Retinal pigment epithelial cell (primary cell): ENCODE measurements at regions not wholly inside any gene's neighbourhood (a gene's known extent, or its start where the extent isn't known, plus 50 kb on each side); places are given as distances from the start of the nearest gene placed in this dataset.

ENCODE experiments used
- DNase-seq: peaks from one replicate; pipeline ENCODE4 v3.0.0-alpha.2; 2010; ENCODE audit warnings: low read depth
- H3K4me3 ChIP-seq: 2 replicates; pipeline ENCODE4 v1.5.1; 2011; ENCODE audit warnings: mild to moderate bottlenecking, low read length, control low read depth, moderate library complexity
- CTCF ChIP-seq: conservative IDR thresholded peaks from 2 replicates; pipeline ENCODE4 v1.5.1; 2011; ENCODE audit warnings: low read depth, low read length, control low read depth, inconsistent platforms

GRCh38 chr16:65213866-65214595, 92.2 kb upstream of the CDH11 start:
- TF ChIP-seq CTCF = no peak
- no peak overlapping the region for H3K4me3 ChIP-seq
- DNase-seq = no peak

DNA sequence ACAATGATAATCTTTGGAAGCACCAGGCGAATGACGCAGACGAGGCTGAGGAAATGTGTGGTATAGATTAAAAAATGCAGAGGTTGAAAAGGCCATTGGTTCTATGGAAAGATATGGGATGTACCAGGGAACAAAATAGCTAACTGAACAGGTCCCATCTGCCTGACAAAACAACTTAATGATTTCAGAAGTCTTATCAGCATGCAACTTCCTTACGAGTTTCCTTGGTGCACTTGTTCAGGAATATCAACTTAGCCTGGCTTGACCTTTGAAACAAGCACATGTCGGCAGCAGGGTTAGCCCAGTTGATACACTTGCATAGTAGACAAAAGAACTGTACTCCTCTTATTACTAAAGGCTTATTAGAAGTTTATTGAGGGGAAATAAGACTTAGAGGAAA, 90.9 kb upstream of the CDH11 start:
- DNase-seq = no peak
- TF ChIP-seq CTCF = no peak
- H3K4me3 ChIP-seq = no peak overlapping the region

GRCh38 chr16:65212240-65212639, 90.4 kb upstream of the CDH11 start:
- no peak for DNase-seq
- H3K4me3 ChIP-seq = no peak overlapping the region
- TF ChIP-seq CTCF = no peak

DNA sequence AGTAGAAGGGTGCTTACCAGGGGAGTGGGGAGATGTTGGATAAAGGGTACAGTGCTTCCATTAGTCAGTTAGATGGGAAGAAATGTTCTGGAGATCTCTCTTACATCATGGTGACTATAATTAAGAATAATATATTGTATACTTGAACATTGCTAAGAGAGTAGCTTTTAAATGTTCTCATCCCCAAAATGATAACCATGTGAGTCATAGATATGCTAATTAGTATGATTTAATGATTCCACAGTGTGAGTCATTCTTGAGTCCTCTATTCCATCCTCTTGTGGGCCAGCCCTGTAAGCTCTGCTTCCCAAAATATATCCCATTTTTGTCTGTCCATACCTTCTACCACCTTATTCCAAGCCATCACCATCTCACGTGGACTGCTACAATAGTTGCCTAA, 80.6 kb upstream of the CDH11 start:
- no peak overlapping the region for H3K4me3 ChIP-seq
- no peak for TF ChIP-seq CTCF
- no peak for DNase-seq

- DNase-seq = no peak
- no peak overlapping the region for H3K4me3 ChIP-seq
- no peak for TF ChIP-seq CTCF
Observed at GRCh38 chr16:65201511-65201910, 79.6 kb upstream of the CDH11 start.

DNA sequence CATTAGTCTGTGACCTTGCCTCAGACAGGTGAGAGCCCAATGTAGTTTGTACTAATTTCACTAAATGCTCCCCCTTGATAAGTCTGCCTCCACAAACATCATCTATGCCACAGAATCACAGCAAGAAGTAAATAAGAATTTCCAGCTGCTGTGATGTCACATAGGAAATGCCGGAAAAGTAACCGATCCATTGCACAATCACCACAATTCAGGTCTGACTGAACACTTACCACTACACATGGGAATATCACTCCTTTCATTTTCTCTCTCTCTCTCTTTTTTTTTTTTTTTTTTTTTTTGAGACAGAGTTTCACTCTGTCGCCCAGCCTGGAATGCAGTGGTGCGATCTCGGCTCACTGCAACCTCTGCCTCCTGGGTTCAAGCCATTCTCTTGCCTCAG, 79.0 kb upstream of the CDH11 start:
- no peak for TF ChIP-seq CTCF
- no peak for DNase-seq
- H3K4me3 ChIP-seq = no peak overlapping the region

DNA sequence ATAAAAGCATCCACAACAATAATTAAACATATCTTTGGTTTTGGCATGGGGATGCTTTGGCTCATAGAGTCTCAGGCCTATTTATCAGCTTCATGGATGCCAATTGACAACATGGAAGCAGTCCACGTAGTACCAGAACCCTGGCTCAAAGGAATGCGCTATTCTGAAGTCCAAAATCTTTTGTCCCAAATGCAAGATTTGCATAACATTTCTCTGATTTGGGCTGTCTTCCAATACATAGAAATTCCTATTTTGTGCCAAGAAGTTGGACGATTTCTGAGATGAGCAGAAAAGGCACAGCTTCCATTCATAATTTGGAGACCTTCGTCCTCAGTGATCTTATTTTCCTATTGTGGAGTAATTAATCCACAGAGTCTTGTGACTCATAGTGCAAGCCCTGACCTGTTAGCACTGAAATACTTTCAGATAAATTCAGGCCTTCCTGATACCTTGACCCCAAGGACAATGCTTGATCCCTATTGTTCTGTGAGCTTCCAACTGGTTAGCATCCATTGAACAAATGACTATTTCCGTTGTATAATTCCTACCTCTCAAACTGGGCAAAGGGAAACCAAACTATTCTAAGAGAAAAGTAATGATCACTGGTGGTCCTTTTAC, 78.4 kb upstream of the CDH11 start:
- no peak for TF ChIP-seq CTCF
- no peak overlapping the region for H3K4me3 ChIP-seq
- DNase-seq = no peak
